Stimulated activated naive CD8-positive, alpha-beta T cell treated with anti-CD3 and anti-CD28 coated beads, Interleukin-15, Interleukin-2, amounts not matched to agents 100 ng/mL and 50 ng/mL, for 24 hours (primary cell): ENCODE measurements at regions not wholly inside any gene's neighbourhood (a gene's known extent, or its start where the extent isn't known, plus 50 kb on each side); places are given as distances from the start of the nearest gene placed in this dataset.
"Not testable (repeated sequence)": the region's sequence is repeated elsewhere in the genome, so short reads cannot be mapped to it uniquely, and the experiment has no call there.

Experiments used
- H3K27ac Mint-ChIP-seq: one replicate; pipeline ENCODE4 v1.8.0; 2021; ENCODE audit warnings: mild to moderate bottlenecking, mixed read lengths
- H3K27me3 Mint-ChIP-seq: one replicate; pipeline ENCODE4 v1.8.0; 2021; ENCODE audit warnings: mixed read lengths
- H3K36me3 Mint-ChIP-seq: one replicate; pipeline ENCODE4 v1.8.0; 2021; ENCODE audit warnings: low read depth, mixed read lengths
- H3K4me1 Mint-ChIP-seq: one replicate; pipeline ENCODE4 v1.8.0; 2021; ENCODE audit warnings: low read depth, mixed read lengths
- H3K4me3 Mint-ChIP-seq: one replicate; pipeline ENCODE4 v1.8.0; 2021; ENCODE audit warnings: mild to moderate bottlenecking, mixed read lengths
- H3K9me3 Mint-ChIP-seq: one replicate; pipeline ENCODE4 v1.8.0; 2021; ENCODE audit warnings: mixed read lengths

DNA sequence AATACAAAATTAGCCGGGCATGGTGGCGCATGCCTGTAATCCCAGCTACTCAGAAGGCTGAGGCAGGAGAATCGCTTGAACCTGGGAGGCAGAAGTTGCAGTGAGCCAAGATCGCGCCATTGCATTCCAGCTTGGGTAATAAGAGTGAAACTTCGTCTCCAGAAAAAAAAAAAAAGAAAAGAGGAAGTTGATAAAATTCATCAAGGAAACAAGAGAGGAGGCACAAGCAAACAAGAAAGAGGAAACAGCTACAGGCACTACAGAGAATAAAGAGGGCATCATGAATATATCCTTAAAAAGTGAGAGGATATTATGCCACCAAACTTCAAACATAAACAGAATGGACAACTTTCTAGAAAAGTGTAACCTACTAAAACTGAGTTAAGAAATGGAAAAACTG, 98.3 kb downstream of the NIBAN1 start:
- H3K9me3 Mint-ChIP-seq, H3K4me3 Mint-ChIP-seq: not testable (repeated sequence)
- peaks cover 15% of the 10 kb centered on the region for H3K4me1 Mint-ChIP-seq
- peaks cover 19% of the 10 kb centered on the region for H3K36me3 Mint-ChIP-seq
- peak overlapping the region; percentile 74 for H3K27ac Mint-ChIP-seq
- H3K27me3 Mint-ChIP-seq, result peaks cover 35% of the 10 kb centered on the region

DNA sequence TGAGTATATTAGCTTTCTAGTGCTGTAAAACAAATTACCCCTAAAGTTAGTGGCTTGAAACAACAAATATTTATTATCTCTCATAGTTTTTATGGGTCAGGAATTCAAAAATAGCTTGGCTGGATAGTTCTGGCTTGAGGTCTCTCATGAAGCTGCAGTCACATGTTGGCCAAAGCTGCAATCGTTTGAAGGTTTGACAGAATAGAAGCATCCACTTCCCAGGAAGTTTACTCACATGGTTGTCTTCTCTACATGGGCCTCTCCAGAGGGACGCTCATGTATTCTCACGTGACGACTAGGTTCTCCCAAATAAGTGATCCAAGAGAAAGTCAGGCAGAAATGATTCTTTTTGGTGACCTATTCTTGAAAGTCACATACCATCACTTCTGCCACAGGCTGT, 99.1 kb downstream of the NIBAN1 start:
- Mint-ChIP-seq H3K4me1 (peaks cover 14% of the 10 kb centered on the region), H3K27ac (no peak overlapping the region), H3K27me3 (peaks cover 31% of the 10 kb centered on the region), H3K9me3 (no peaks in the 10 kb centered on the region), H3K4me3 (no peak overlapping the region), H3K36me3 (peaks cover 21% of the 10 kb centered on the region)

DNA sequence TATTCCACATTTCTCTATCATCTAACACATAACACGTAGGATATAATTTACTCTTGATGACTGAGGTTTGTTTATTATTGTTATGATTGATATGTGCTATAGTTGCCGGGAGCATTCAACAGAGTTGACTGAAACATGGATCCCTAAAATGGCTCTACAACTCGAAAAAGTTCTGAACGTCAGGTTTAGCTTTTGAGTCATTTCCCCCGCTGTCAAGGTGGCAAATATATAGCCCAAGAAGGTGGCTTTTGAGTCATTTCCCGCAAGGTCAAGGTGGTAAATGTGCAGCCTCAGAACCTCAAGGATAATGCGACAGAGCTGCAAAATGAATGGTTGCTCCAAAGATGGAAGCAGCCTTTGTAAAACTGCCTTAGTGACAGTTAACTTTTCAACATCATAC, 104.0 kb downstream of the NIBAN1 start:
- H3K27me3 Mint-ChIP-seq, result peaks cover 6% of the 10 kb centered on the region

DNA sequence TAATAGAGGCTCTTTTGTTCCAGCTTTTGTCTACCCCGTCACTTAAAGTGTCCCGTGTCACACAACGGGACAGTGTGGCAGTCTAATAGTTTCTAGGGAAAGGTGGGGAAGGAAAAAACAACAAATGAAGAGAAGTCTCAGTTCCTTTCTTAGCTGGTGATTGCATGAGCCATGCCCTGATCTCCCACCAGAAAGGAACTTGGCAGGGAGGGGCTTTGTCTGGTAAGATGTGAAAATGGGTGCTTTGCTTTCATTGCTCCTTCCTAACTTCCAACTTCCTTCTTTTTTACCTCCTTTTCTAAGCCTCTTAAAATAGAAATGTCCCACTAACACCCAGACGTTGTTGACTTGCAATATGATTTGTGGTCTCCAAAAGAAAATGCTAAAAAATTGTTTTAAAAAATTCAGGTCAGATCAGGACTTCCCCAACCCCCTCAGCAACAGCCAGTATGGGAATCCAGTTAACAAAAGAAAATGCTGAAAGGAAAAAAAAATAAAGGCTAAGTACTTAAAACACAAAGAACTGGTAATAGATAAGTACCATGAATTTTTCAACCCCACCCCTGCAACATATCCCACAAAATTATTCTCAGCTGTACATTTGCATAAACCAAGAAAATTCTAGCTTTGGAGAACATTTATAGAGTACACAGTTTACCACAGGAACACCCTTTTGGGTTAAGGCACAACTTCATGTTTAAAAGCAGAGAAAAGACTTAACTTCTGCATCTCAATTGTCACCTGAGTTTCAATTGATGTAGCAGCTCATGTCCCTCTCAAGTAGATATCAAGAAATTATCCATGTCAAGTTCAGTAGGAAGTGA, 106.2 kb downstream of the NIBAN1 start:
- peak overlapping the region; percentile 69 for H3K4me3 Mint-ChIP-seq
- H3K4me1 Mint-ChIP-seq, result peaks cover 60% of the 10 kb centered on the region
- H3K27me3 Mint-ChIP-seq, result peaks cover 4% of the 10 kb centered on the region
- H3K27ac Mint-ChIP-seq, result peak overlapping the region; percentile 96
- H3K9me3 Mint-ChIP-seq, result no peaks in the 10 kb centered on the region
- H3K36me3 Mint-ChIP-seq, result peaks cover 6% of the 10 kb centered on the region

More for the DNA sequence above, 104.0 kb downstream of the NIBAN1 start:
- Mint-ChIP-seq H3K4me1 (peaks cover 54% of the 10 kb centered on the region), H3K36me3 (peaks cover 6% of the 10 kb centered on the region), H3K27ac (no peak overlapping the region), H3K4me3 (no peak overlapping the region), H3K9me3 (no peaks in the 10 kb centered on the region)

DNA sequence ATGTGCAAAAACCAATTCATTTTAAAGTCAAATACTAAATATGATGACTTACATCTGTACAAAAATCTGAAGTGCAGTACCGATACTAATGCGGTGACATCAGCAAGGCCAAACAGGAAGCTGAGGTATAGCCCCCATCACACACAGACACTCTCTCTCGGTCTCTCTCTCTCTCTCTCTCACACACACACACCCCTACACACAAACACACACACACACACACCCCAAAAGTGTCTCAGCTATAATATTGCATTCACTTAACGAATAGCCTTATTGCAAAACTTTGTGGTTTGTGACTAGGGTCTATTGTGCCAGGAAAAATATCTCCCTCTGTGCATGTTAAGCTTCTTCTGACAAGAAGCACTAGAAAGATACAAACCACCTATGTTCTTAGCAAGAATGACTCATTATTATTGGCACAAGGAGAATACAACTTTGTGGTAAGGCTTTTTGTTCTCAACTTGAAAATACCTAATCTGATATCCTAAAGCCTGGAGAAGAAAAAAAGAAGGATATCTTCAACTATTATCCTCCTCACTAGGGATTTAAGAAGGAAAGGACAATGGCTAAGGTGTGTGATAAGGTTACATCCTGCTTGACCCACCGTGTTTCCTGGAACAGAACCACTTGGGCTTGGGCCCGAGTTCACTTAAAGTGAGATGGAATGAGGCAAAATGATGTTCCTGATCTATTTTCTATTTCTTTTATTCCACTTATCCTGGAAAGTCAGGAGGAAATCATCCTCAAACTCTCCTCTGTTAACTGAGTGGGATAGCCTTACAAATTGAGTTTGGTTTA, 107.1 kb downstream of the NIBAN1 start:
- peaks cover 6% of the 10 kb centered on the region for H3K36me3 Mint-ChIP-seq

GRCh38 chr1:184866586-184866985, 107.7 kb downstream of the NIBAN1 start:
- peaks cover 60% of the 10 kb centered on the region for H3K4me1 Mint-ChIP-seq
- H3K4me3 Mint-ChIP-seq, result peak overlapping the region; percentile 69
- no peaks in the 10 kb centered on the region for H3K9me3 Mint-ChIP-seq
- peaks cover 6% of the 10 kb centered on the region for H3K36me3 Mint-ChIP-seq
- peaks cover 6% of the 10 kb centered on the region for H3K27me3 Mint-ChIP-seq
- H3K27ac Mint-ChIP-seq, result peak overlapping the region; percentile 96

More for the DNA sequence above, 107.1 kb downstream of the NIBAN1 start:
- Mint-ChIP-seq H3K9me3 (no peaks in the 10 kb centered on the region), H3K27me3 (peaks cover 6% of the 10 kb centered on the region), H3K4me3 (peak overlapping the region; percentile 69), H3K4me1 (peaks cover 60% of the 10 kb centered on the region), H3K27ac (peak overlapping the region; percentile 96)

GRCh38 chr1:184865831-184866230, 108.5 kb downstream of the NIBAN1 start:
- peaks cover 59% of the 10 kb centered on the region for H3K4me1 Mint-ChIP-seq
- H3K27me3 Mint-ChIP-seq, result peaks cover 6% of the 10 kb centered on the region
- H3K36me3 Mint-ChIP-seq, result peaks cover 5% of the 10 kb centered on the region
- H3K27ac Mint-ChIP-seq, result peak overlapping the region; percentile 96
- H3K4me3 Mint-ChIP-seq, result peak overlapping the region; percentile 69
- no peaks in the 10 kb centered on the region for H3K9me3 Mint-ChIP-seq

- H3K36me3 Mint-ChIP-seq, result no peaks in the 10 kb centered on the region
- H3K9me3 Mint-ChIP-seq, result no peaks in the 10 kb centered on the region
- H3K4me1 Mint-ChIP-seq, result peaks cover 21% of the 10 kb centered on the region
- H3K4me3 Mint-ChIP-seq, result no peak overlapping the region
- H3K27ac Mint-ChIP-seq, result no peak overlapping the region
- peaks cover 4% of the 10 kb centered on the region for H3K27me3 Mint-ChIP-seq
Measured at GRCh38 chr1:184861755-184862336, 107.2 kb upstream of the EDEM3 start.

GRCh38 chr1:184860985-184861754, 106.5 kb upstream of the EDEM3 start:
- peaks cover 14% of the 10 kb centered on the region for H3K4me1 Mint-ChIP-seq
- H3K36me3 Mint-ChIP-seq, result no peaks in the 10 kb centered on the region
- H3K27ac Mint-ChIP-seq, result no peak overlapping the region
- H3K4me3 Mint-ChIP-seq, result no peak overlapping the region
- H3K9me3 Mint-ChIP-seq, result no peaks in the 10 kb centered on the region
- peaks cover 4% of the 10 kb centered on the region for H3K27me3 Mint-ChIP-seq

DNA sequence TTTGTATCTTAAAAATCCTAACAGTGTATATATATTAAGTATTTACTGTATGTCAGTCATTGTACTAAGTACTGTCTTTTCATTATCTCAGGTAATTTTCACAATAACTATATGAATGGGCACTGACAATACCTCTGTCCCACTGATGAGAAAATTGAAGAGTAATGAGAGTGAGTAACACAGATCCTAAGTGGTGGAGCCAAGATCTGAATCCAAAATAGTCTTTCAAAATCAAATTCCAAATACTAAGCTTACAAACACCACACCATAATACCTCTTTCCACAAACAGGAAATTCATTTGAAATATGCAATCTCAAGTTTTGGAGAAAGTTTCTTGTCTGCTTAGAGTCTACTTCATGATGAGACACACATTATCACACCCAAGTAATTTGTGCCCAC, 105.9 kb upstream of the EDEM3 start:
- Mint-ChIP-seq H3K4me3 (no peak overlapping the region), H3K4me1 (peaks cover 8% of the 10 kb centered on the region), H3K36me3 (no peaks in the 10 kb centered on the region), H3K27ac (no peak overlapping the region), H3K9me3 (no peaks in the 10 kb centered on the region), H3K27me3 (peaks cover 5% of the 10 kb centered on the region)

GRCh38 chr1:184859381-184860105, 104.9 kb upstream of the EDEM3 start:
- Mint-ChIP-seq H3K4me3 (no peak overlapping the region), H3K27me3 (peaks cover 6% of the 10 kb centered on the region), H3K27ac (peak overlapping the region; percentile 8), H3K36me3 (no peaks in the 10 kb centered on the region), H3K4me1 (no peaks in the 10 kb centered on the region), H3K9me3 (no peaks in the 10 kb centered on the region)

GRCh38 chr1:184858288-184858687, 103.6 kb upstream of the EDEM3 start:
- Mint-ChIP-seq H3K36me3 (no peaks in the 10 kb centered on the region), H3K4me3 (no peak overlapping the region), H3K27me3 (peaks cover 6% of the 10 kb centered on the region), H3K9me3 (no peaks in the 10 kb centered on the region), H3K27ac (no peak overlapping the region), H3K4me1 (peaks cover 4% of the 10 kb centered on the region)

- Mint-ChIP-seq H3K4me3 (no peak overlapping the region), H3K27me3 (peaks cover 3% of the 10 kb centered on the region), H3K4me1 (peaks cover 4% of the 10 kb centered on the region), H3K9me3 (no peaks in the 10 kb centered on the region), H3K27ac (no peak overlapping the region), H3K36me3 (peaks cover 4% of the 10 kb centered on the region)
Measured at GRCh38 chr1:184854496-184855140, 100.0 kb upstream of the EDEM3 start.
